ENCODE measurements at regions not wholly inside any gene's neighbourhood (a gene's known extent, or its start where the extent isn't known, plus 50 kb on each side); places are given as distances from the start of the nearest gene placed in this dataset.

DNA sequence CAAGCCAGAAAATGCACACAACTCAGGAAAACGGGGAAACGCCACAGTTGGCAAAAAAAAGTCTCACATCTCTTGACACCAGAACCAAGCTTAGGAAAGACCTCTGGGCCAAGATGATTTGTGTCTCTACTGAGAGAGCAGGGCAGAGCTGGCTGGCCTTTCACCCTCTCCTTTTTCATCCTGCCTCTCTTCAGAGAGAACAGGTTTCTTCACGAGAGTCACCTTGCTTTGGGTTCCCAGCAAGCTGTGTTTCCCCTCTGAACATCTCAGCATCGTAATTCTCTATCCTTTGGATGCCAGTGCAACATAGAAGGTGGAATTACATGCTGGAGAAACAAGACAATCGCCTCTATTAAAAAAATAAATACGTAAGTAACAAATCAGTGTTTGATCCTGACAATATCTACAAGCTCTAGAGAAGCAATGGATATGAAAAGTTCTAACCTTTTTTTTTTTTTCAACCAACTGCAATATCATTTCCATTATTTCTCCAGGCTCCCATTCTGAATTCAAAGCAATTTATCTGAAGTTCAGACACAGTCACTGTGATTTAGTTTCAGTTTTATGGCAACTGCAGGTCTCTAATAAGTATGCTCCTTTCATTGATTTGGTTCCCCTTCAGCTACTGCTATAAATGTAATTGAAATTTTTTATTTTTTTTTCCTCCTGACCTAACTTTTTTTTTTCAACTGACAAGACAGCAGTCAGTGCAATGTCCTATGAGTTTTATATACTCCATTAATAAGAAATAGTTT lies 708.6 kb downstream of the DTWD2 start:
- Mint-ChIP-seq H3K4me3 (no peak overlapping the region), H3K36me3 (ENCODE audit: low read depth) (no peaks in the 10 kb centered on the region), H3K4me1 (no peaks in the 10 kb centered on the region), H3K27me3 (no peaks in the 10 kb centered on the region), H3K9me3 (no peaks in the 10 kb centered on the region), H3K27ac (no peak overlapping the region)
- CTCF ChIA-PET = no interaction called here
- TF ChIP-seq, protein P1, sequence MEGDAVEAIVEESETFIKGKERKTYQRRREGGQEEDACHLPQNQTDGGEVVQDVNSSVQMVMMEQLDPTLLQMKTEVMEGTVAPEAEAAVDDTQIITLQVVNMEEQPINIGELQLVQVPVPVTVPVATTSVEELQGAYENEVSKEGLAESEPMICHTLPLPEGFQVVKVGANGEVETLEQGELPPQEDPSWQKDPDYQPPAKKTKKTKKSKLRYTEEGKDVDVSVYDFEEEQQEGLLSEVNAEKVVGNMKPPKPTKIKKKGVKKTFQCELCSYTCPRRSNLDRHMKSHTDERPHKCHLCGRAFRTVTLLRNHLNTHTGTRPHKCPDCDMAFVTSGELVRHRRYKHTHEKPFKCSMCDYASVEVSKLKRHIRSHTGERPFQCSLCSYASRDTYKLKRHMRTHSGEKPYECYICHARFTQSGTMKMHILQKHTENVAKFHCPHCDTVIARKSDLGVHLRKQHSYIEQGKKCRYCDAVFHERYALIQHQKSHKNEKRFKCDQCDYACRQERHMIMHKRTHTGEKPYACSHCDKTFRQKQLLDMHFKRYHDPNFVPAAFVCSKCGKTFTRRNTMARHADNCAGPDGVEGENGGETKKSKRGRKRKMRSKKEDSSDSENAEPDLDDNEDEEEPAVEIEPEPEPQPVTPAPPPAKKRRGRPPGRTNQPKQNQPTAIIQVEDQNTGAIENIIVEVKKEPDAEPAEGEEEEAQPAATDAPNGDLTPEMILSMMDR (IDR thresholded peaks at IDR 0.05) = no peak
- ATAC-seq (ENCODE audit: low read depth) = no peak
- POLR2A ChIA-PET = interaction anchor here (0.7 kb wide), 1 partner anchor 149 kb away, joined by 3 read pairs; no protein-coding TSS in a partner anchor
- intact Hi-C loops (cut with micrococcal nuclease) = no loop called here
- no peak for DNase-seq

DNA sequence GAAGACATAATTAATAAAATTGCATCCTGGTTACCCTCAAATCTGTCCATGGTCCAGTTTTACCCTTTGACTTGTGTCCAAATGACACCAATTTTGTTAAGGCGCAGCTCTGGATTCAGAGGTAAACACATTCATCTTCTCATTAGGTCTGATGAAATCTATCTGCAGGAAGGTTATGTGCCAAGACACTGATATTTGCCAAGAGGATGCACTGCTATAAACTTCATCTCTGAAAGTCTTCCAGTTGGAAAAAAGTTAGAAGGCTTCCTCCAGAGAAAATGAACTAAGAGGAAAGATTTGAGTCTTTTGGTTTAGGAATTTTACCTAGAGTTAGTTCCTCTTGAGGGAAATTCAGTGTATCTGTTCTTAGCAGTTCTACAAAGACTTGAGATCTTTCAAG lies 717.8 kb downstream of the DTWD2 start:
- no peak overlapping the region for H3K4me3 Mint-ChIP-seq
- ATAC-seq (ENCODE audit: low read depth) = no peak
- no peak for DNase-seq
- intact Hi-C loops (cut with micrococcal nuclease) = no loop called here
- no peaks in the 10 kb centered on the region for H3K9me3 Mint-ChIP-seq
- TF ChIP-seq, protein P1 (IDR thresholded peaks at IDR 0.05) = no peak
- CTCF ChIA-PET = no interaction called here
- POLR2A ChIA-PET = no interaction called here
- H3K4me1 Mint-ChIP-seq = no peaks in the 10 kb centered on the region
- no peak overlapping the region for H3K27ac Mint-ChIP-seq
- no peaks in the 10 kb centered on the region for H3K36me3 Mint-ChIP-seq (ENCODE audit: low read depth)
- no peaks in the 10 kb centered on the region for H3K27me3 Mint-ChIP-seq

DNA sequence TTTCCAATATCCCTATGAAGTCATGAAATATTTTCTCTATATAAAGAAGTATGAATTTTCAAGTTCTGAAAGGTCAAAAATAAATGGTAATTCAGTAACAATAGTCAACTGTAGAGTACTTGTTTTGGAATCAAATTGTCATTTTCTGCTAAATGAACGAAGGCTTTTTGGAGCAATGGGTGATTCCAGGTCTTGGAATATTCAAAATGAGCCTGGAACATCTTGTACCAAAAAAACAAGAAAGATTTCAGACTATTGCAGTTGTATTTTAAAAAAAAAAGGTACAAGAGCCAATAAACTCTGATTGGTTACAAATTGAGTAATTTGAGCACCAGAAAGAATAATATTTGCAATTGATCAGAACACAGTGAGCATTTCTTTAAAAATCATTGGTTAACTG lies 730.1 kb downstream of the DTWD2 start:
- no peak for ATAC-seq (ENCODE audit: low read depth)
- H3K27ac Mint-ChIP-seq = no peak overlapping the region
- intact Hi-C loops (cut with micrococcal nuclease) = no loop called here
- DNase-seq = no peak
- H3K36me3 Mint-ChIP-seq (ENCODE audit: low read depth) = no peaks in the 10 kb centered on the region
- TF ChIP-seq, protein P1 (IDR thresholded peaks at IDR 0.05) = no peak
- POLR2A ChIA-PET = no interaction called here
- no peak overlapping the region for H3K4me3 Mint-ChIP-seq
- no peaks in the 10 kb centered on the region for H3K27me3 Mint-ChIP-seq
- no peaks in the 10 kb centered on the region for H3K4me1 Mint-ChIP-seq
- CTCF ChIA-PET = no interaction called here
- H3K9me3 Mint-ChIP-seq = peaks cover 3% of the 10 kb centered on the region

DNA sequence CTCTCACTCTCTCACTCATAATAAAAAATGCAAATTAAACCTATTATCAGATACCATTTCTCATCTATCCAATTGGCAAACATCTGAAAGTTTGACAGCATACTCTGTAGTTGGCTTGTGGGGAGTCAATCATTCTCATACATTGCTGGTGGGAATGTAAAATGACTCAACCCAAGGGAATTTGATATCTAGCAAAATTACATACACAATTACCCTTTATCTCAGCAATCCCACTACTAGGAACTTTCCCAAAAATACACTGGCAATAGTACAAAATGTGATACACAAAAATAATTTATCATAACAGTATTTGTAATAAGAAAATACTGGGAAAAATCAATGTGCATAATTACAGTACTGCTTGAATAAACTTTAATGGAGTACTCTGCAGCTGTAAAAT lies 731.3 kb downstream of the DTWD2 start:
- Mint-ChIP-seq H3K9me3 (peaks cover under 1% of the 10 kb centered on the region), H3K4me3 (no peak overlapping the region), H3K27me3 (no peaks in the 10 kb centered on the region), H3K27ac (no peak overlapping the region), H3K36me3 (ENCODE audit: low read depth) (no peaks in the 10 kb centered on the region), H3K4me1 (no peaks in the 10 kb centered on the region)
- ChIA-PET CTCF (no interaction called here), POLR2A (no interaction called here)
- intact Hi-C loops (cut with micrococcal nuclease) = no loop called here
- DNase-seq (no peak), ATAC-seq (ENCODE audit: low read depth) (no peak)
- TF ChIP-seq, protein P1 (IDR thresholded peaks at IDR 0.05) = no peak

DNA sequence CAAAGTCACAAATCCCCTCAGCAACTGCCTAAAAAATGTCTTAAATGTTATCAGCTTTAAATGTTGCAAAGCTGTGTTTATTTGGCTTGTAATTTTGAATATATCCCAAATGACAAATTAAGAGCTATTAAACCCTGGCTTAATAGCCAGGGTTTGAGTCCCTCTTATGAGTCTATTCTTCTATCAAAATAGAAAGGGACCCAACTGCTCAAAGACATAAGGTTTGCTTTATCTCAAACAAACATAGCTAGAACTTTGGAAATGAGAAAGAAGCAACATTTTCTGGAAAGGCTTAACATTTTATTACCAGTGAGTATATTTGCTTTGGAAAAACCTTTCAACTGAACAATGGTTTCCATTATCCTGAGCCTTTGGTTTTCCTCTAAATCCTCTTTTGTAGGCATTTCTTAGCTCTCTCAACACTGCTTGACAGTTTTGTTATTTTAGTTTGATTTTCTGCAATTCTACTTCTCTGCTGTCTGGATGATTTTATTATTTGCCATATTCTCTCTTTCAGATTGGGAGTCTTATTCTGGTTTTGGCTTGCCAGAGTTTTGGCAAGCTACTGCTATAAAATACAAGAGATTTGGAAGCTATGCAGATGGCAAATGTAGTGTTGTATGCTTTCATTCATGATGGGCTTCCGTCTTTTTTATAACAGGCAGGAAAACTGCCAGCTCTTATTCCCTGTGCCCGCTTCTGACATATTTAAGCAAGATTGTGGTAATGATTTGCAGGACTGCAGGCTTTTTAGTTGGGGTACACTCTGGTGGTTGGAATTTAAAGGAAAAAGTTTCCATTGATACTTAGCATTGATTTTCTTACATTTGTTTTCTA lies 734.9 kb downstream of the DTWD2 start:
- ATAC-seq (ENCODE audit: low read depth) (no peak), DNase-seq (no peak)
- TF ChIP-seq, protein P1 (IDR thresholded peaks at IDR 0.05) = no peak
- H3K4me1 Mint-ChIP-seq = no peaks in the 10 kb centered on the region
- H3K4me3 Mint-ChIP-seq = no peak overlapping the region
- intact Hi-C loops (cut with micrococcal nuclease) = no loop called here
- CTCF ChIA-PET = no interaction called here
- H3K27me3 Mint-ChIP-seq = no peaks in the 10 kb centered on the region
- peaks cover 16% of the 10 kb centered on the region for H3K9me3 Mint-ChIP-seq
- H3K27ac Mint-ChIP-seq = no peak overlapping the region
- POLR2A ChIA-PET = no interaction called here
- no peaks in the 10 kb centered on the region for H3K36me3 Mint-ChIP-seq (ENCODE audit: low read depth)

Measured in activated B cell treated with CpG ODN at 0.5 μM for 24 hours (primary cell).